ENCODE measurements at regions not wholly inside any gene's neighbourhood (a gene's known extent, or its start where the extent isn't known, plus 50 kb on each side); places are given as distances from the start of the nearest gene placed in this dataset.

- TF ChIP-seq CTCF (conservative IDR thresholded peaks at IDR 0.05 in 1 of 2, IDR thresholded peaks at IDR 0.05 in 1 of 2; ENCODE audit: low read depth in 1 of 2, low read length in 2 of 2) (no peak), EZH2 (IDR thresholded peaks at IDR 0.05; ENCODE audit: low read length, missing control alignments) (no peak)
These were observed 154.1 kb upstream of the CENPW start for GRCh38 chr6:126185774-126186173.

All from fibroblast of lung (primary cell).